ENCODE measurements at regions not wholly inside any gene's neighbourhood (a gene's known extent, or its start where the extent isn't known, plus 50 kb on each side); places are given as distances from the start of the nearest gene placed in this dataset.

- no peak for DNase-seq
Observed at GRCh38 chr7:38002689-38003088, 82.2 kb downstream of the EPDR1 start.

DNA sequence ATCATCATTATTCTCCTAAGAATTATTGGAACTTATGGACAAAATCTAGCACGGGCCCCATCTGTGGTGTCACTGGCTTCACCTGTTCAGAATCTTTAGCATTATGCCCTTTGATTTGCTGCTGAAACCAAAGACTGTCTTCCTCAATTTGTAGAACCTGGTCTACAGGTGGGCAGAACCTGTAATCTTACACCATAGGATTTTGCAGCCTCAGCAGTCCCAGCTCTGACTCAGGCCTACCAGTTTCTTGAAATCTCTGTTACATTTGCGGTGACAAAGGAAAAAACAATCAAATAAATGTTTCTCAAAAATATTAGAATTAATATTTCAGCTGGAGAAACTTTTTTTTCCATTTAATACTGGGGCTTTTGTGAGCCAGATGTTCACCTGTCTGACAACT, 86.1 kb downstream of the EPDR1 start:
- DNase-seq, result no peak

- DNase-seq, result no peak
Observed at GRCh38 chr7:38007096-38007495, 86.7 kb downstream of the EPDR1 start.

DNA sequence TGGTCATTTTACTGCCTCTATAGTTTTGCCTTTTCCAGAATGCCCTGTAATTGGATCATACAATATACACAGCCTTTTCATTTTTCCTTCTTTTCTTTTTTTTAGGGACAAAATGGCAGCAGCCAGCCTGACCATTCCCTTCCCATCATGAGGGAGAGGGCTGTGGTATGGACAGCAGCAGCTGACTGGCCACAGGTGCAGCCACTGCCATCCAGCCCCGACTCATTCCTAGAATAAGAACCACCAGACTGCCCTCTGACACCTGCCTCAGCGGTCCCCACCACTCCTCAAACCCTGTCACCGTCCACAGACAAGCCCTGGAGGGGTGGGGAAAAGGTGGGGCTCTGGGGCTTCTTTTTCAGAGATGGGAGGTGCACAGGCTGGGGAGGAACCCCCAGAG, 92.8 kb downstream of the EPDR1 start:
- DNase-seq, result no peak

GRCh38 chr7:38016567-38016966, 96.1 kb downstream of the EPDR1 start:
- no peak for DNase-seq

GRCh38 chr7:38017320-38017719, 96.9 kb downstream of the EPDR1 start:
- no peak for DNase-seq

- DNase-seq, result no peak
Observed at GRCh38 chr7:38020121-38020785, 99.8 kb downstream of the EPDR1 start.

DNA sequence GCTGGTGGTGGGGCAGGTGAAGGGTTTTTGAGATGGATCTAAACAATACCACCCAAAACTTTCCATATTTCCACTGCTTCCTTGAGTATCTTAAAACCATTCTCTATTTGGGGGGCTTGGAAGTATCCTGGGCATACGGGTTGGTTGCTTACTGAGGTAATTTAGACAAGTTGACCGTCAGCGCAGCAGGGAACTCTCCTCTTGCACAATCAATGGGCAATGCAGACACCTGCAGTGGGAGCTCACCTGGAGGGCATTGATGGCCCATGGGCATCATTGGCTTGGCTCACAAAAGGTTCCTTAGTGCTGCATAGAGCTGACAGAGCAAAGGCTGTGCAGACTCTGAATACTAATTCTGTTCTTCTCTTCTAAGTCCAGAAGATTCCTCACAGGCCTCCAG, 101.5 kb downstream of the EPDR1 start:
- DNase-seq, result no peak

DNA sequence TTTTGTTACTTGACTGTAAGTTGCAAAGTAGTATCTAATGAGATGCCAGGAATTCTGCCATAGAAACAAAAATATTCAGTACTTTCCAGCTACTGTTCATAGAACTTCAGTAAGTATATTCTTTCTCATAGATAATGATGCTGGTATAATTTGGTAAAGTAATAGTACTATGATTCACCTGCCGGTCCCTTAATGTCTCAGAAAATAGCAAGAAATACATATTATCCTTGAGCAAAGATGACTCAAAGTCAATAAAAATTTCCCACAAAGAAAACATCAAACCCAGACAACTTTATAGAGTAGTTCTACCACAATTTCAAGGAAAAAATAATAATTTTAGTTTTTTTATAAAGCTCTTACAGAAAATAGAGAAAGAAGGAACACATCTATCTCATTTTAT, 105.4 kb downstream of the EPDR1 start:
- DNase-seq, result no peak

- no peak for DNase-seq
Observed at GRCh38 chr7:38027884-38028455, 107.5 kb downstream of the EPDR1 start.

DNA sequence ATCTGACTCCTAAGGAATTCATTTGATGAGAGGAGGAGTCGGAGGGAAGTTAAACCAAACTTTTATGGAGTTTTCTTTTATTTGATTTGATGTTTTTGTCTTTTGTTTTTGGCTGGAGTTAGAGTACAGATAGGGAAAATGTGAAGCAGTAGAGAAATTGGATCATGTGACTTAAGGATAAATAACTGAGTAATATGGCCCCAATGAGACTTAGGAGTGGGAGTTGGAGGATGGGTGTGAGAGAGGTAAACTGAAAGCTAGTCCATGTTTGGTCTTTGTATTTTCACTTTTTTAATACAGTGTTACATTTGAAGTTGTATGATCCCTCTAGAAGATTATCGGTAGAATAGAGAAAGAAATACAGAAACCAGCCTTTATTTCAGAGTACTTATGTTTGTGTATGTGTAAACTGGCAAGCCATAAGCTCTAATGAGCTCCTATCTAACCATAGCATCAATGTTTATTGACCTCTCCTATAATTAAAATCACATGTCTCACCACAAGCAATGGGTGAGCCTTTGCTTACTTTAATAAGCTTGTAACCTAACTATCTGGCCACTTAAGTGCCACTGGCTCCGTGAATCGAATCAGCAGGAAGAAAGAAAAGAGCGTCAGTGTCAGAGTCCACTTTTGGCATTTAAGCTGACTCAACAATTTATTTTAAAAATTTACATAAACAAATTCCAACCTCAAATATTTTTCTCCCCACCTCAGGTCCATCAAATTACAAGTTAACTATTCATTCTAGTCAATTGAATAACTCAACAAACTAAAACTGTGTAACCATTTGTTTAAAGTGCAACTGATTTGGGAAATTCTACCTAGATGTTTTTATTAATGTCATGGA, 113.8 kb downstream of the EPDR1 start:
- DNase-seq, result no peak

- no peak for DNase-seq
Observed at GRCh38 chr7:38040831-38041230, 120.4 kb downstream of the EPDR1 start.

GRCh38 chr7:38049679-38050078, 128.4 kb upstream of the STARD3NL start:
- DNase-seq, result no peak

DNA sequence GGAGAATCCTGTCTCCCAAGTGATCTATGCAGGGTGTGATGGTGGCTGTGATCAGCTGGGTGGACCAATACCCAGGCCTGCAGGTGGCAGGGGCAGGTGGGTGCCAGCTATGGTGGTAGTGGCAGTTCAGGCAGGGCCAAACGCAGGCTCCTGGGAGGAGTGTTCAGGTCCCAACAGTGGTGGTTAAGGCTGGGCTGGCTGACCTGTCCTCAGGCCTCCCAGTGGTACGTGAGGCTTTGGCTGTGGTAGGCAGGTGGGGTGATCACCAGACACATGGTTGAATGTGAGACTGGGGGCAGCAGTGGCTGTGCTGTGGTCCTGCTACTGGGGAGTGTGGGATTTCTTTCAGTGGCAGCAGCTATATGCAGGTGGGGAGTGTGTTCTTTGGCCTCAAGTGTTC, 126.7 kb upstream of the STARD3NL start:
- DNase-seq, result no peak

GRCh38 chr7:38051786-38052185, 126.3 kb upstream of the STARD3NL start:
- no peak for DNase-seq

DNA sequence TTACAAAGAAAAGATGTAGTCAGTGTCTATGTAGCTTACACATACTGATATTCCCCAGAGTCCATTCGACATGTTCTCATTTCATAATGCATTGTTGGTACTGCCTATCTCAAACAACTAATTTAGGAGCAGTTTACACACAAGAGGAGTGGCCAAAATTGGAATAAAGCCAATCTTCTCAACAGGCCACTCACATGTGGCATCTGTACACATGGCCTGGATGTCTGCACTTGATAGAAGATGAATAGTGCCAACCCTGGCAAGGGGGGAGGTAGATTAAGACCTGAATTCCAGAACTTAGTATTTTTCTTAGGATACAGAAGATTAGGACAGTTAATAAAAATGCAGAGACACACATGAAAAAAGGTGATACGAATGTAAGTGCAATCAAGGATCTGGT, 125.3 kb upstream of the STARD3NL start:
- no peak for DNase-seq

DNA sequence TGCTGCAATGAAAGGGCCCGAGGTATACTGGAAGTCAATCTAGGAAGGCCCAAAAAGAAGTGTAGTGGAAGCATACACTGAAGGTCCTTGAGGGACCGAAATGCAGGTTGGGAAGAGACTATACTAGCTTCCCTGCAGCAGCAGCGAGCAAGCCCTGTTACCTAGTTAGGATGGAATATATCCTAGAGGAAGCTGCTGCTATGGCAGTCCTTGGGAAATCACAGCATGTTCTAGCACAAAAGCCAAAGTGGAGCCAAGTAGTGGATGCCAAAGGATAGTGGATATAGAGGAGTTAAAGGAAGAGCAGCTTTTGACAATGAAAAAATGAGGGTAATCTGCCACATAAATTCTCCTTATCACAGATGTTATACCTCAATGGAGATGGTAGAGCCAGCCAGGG, 123.8 kb upstream of the STARD3NL start:
- DNase-seq, result no peak

- DNase-seq, result no peak
Observed at GRCh38 chr7:38057829-38058228, 120.2 kb upstream of the STARD3NL start.

DNA sequence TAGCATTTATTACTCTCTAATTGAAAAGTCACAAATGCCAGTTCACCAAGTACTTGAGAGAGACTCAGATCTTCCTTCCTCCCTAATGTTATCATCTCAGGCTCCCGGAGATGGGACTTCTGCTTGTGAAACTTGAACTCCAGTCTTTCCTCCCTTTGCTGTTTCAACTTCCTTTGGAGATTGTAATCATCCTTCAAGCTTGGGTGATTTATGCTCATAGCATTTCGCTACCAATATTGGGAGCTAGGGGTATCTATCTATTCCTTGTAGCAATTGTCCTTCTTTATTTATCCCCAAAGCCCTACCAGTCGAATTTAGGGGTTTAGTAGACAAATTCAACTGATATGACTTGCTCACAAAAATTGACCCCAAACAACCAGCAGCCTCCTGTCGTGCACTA, 117.9 kb upstream of the STARD3NL start:
- DNase-seq, result no peak

GRCh38 chr7:38060637-38061036, 117.4 kb upstream of the STARD3NL start:
- no peak for DNase-seq

DNA sequence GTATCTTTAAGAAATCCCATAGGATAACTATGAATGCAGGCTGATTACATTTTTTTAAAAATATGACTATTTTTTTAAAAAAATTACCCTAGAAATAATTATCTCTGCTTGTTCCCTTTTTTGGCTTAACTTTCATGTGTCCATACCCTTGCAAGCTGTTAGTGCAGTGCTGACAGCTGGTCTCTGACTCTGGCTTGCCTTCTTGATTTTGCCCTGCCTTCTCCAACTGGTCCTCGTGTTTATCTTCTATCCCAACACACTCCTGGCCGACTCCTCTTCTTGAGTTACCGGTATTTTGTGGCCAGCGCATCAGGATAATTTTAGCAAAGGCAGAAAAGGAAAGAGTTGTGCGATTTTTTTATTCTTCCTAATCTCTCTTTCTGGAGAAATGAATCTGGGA, 111.7 kb upstream of the STARD3NL start:
- no peak for DNase-seq

GRCh38 chr7:38068461-38068860, 109.6 kb upstream of the STARD3NL start:
- no peak for DNase-seq

DNA sequence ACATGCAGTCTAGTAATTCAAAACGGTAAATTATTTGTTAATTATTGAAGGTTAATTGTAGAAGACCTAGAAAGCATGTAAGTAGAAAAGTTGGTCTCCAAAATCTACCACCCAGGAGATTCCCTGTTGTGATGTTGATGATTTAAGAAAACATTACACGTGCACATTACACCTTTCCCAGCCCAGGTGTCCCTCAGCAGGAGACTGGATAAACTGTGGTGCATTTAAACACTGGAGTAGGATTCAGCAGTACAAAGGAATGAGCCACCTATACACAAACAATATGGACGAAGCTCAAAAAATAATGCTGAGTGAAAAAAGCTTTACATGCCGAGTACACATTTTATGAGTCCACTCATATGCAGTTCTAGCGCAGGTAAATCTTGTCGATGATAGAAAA, 109.0 kb upstream of the STARD3NL start:
- no peak for DNase-seq

DNA sequence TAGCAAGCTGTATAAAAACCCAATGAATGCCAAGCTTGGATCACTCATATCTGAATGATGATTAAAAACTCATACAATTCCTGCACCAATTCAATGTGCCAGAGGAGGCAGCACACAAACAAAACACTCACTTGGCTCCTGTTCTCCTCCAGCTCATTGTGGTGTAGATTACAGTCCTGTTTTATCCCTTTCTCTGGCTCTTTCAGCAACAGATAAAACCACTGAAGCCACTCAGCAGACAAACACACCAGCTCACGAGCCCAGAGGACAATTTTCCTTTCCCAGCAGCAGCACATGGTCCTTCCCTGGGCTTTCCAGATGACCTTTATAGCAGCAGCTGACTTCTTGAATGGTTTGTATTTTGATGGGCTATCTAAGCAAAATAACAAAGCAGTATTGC, 107.3 kb upstream of the STARD3NL start:
- DNase-seq, result no peak

Measured in activated CD4-positive, CD25-positive, alpha-beta regulatory T cell treated with anti-CD3 and anti-CD28 coated beads, Interleukin-2, amount 50 U/mL, for 72 hours (primary cell).